HepG2 (cell line): ENCODE measurements at regions not wholly inside any gene's neighbourhood (a gene's known extent, or its start where the extent isn't known, plus 50 kb on each side); places are given as distances from the start of the nearest gene placed in this dataset.
"Not testable (repeated sequence)": the region's sequence is repeated elsewhere in the genome, so short reads cannot be mapped to it uniquely, and the experiment has no call there.

Experiments
- ATAC-seq: fragments of 200-7000 bp; cut with Tn5 transposase; 3 replicates; pipeline ENCODE4 v1.9.1; 2020; ENCODE audit warnings: mild to moderate bottlenecking, moderate library complexity
- BruUV-seq: library from RNA; stranded (reverse); fragments of 400-500 nt; replicated peaks from 2 replicates; lab custom pipeline; 2021; lab: Mats Ljungman, UMichigan
- CTCF ChIA-PET: fragments of 300-600 bp; formaldehyde crosslinking; extraction: SDS; loops from one replicate; lab custom pipeline; 2021; ENCODE audit warnings: low total read pairs, inconsistent platforms, low intra/inter-chr PET ratio; lab: Yijun Ruan, JAX
- POLR2A ChIA-PET: fragments of 350-600 bp; sonication (Branson Sonifier 250); formaldehyde crosslinking; loops from one replicate; lab custom pipeline; 2020; ENCODE audit warnings: antibody characterized with exemption, inconsistent platforms; lab: Yijun Ruan, JAX
- DNase-seq: peaks from one replicate; pipeline ENCODE4 v3.0.0-alpha.2; 2015; ENCODE audit warnings: low spot score
- FAIRE-seq: peaks from 3 replicates; lab custom pipeline; 2011; peaks lifted over from hg19 to GRCh38; lab: Jason Lieb, UNC
- H2AFZ ChIP-seq: one replicate; pipeline ENCODE4 v1.6.1; 2011; ENCODE audit warnings: low read length, inconsistent platforms
- H3K27ac ChIP-seq: fragments of 300-600 bp; 3 replicates; pipeline ENCODE4 v1.8.0; 2011; ENCODE audit warnings: mixed run types, mild to moderate bottlenecking, mixed read lengths, low read length, inconsistent platforms; ENCODE audit not compliant: insufficient read depth; ENCODE audit errors: extremely low read length
- H3K27me3 ChIP-seq, 2 experiments: fragments of 200-600 bp in 1 of 2; 2 replicates in 1 of 2; 3 replicates in 1 of 2; pipeline versions ENCODE4 v1.6.0 to v1.8.0; 2011; ENCODE audit warnings: low read length in 2 of 2, mild to moderate bottlenecking in 2 of 2, moderate library complexity in 2 of 2, inconsistent platforms in 1 of 2; ENCODE audit not compliant: insufficient read depth in 2 of 2, control insufficient read depth in 1 of 2
- H3K36me3 ChIP-seq, 2 experiments: fragments of 200-600 bp in 1 of 2; replicated peaks in 1 of 2; 2 replicates in 1 of 2; 3 replicates in 1 of 2; pipeline versions ENCODE4 v1.5.1 to v1.8.0; 2011; ENCODE audit warnings: low read length in 2 of 2, inconsistent platforms in 1 of 2; ENCODE audit not compliant: insufficient read depth in 2 of 2, control insufficient read depth in 1 of 2
- H3K4me1 ChIP-seq: 2 replicates; pipeline ENCODE4 v1.5.1; 2012; ENCODE audit warnings: low read length, inconsistent platforms; ENCODE audit not compliant: insufficient read depth
- H3K4me2 ChIP-seq: 2 replicates; pipeline ENCODE4 v1.6.0; 2011; ENCODE audit warnings: low read depth, low read length, inconsistent platforms
- H3K4me3 ChIP-seq, 3 experiments: fragments of 200-600 bp in 1 of 3; sonication (generic), shearing (Covaris generic) in 1 of 3; replicated peaks in 1 of 3; 2 replicates each; pipeline ENCODE4 v1.5.1; 2011 to 2016; ENCODE audit warnings: low read length in 3 of 3, inconsistent platforms in 2 of 3, low read depth in 2 of 3, mild to moderate bottlenecking in 2 of 3, control low read depth in 1 of 3, mixed read lengths in 1 of 3; ENCODE audit not compliant: insufficient read depth in 1 of 3
- H3K79me2 ChIP-seq: one replicate; pipeline ENCODE4 v1.6.1; 2011; ENCODE audit warnings: low read length, inconsistent platforms; ENCODE audit not compliant: insufficient read depth
- H3K9ac ChIP-seq: 2 replicates; pipeline ENCODE4 v1.6.0; 2011; ENCODE audit warnings: mild to moderate bottlenecking, low read depth, low read length, inconsistent platforms; ENCODE audit not compliant: insufficient read depth
- H3K9me3 ChIP-seq: 2 replicates; pipeline ENCODE4 v1.5.1; 2012; ENCODE audit warnings: mild to moderate bottlenecking, low read length
- H4K20me1 ChIP-seq: 2 replicates; pipeline ENCODE4 v1.6.0; 2011; ENCODE audit warnings: inconsistent platforms, mild to moderate bottlenecking, low read length, moderate library complexity; ENCODE audit not compliant: insufficient read depth
- ASH2L ChIP-seq: fragments of 300-600, 200-600 bp; sonication (generic); IDR thresholded peaks from 2 replicates; pipeline ENCODE4 v1.7.0; 2017; ENCODE audit warnings: low read depth, mild to moderate bottlenecking, moderate library complexity, mixed read lengths, low read length; ENCODE audit not compliant: insufficient read length
- BRF2 ChIP-seq: sonication (generic); formaldehyde crosslinking; IDR thresholded peaks from 2 replicates; pipeline ENCODE4 v1.8.1; 2022; ENCODE audit warnings: mild to moderate bottlenecking, missing genetic modification reagents
- CC2D1A ChIP-seq: sonication (generic); formaldehyde crosslinking; IDR thresholded peaks from 2 replicates; pipeline ENCODE4 v1.8.1; 2023; ENCODE audit warnings: mild to moderate bottlenecking, missing genetic modification reagents
- HIVEP1 ChIP-seq: sonication (generic); formaldehyde crosslinking; IDR thresholded peaks from 2 replicates; pipeline ENCODE4 v1.4.0; 2020; ENCODE audit warnings: mild to moderate bottlenecking, missing genetic modification reagents
- HNRNPH1 ChIP-seq: fragments of 200-400 bp; formaldehyde crosslinking; optimal IDR thresholded peaks from 2 replicates; pipeline ENCODE3; 2017; ENCODE audit warnings: mild to moderate bottlenecking, low read depth, low read length
- NR1H2 ChIP-seq: sonication (generic); formaldehyde crosslinking; IDR thresholded peaks from 2 replicates; pipeline ENCODE4 v1.8.1; 2022; ENCODE audit warnings: low read depth, missing genetic modification reagents, borderline replicate concordance
- SALL1 ChIP-seq: sonication (generic); formaldehyde crosslinking; IDR thresholded peaks from 2 replicates; pipeline ENCODE4 v1.8.0; 2022; ENCODE audit warnings: mild to moderate bottlenecking, missing genetic modification reagents
- SMAD3 ChIP-seq: sonication (generic); formaldehyde crosslinking; IDR thresholded peaks from 2 replicates; pipeline ENCODE4 v1.4.0; 2020; ENCODE audit warnings: missing genetic modification reagents
- ZNF24 ChIP-seq: fragments of 450-650 bp; IDR thresholded peaks from 2 replicates; pipeline ENCODE4 v1.6.1; 2017; ENCODE audit warnings: antibody characterized with exemption, mild to moderate bottlenecking
- ZNF83 ChIP-seq: sonication (generic); formaldehyde crosslinking; IDR thresholded peaks from 2 replicates; pipeline ENCODE4 v1.4.0; 2020; ENCODE audit warnings: missing genetic modification reagents, mild to moderate bottlenecking, borderline replicate concordance
- WGBS: methylation state at CpG from one replicate; pipeline ENCODE4 v1.1.6; 2017; ENCODE audit warnings: low lambda C conversion rate; 5-methylcytosine and 5-hydroxymethylcytosine counted together
- in situ Hi-C: cut with HindIII; loops from 2 replicates; pipeline ENCODE4 v1.10.0; 2017; ENCODE audit warnings: low pct_unique_long_range_greater_than_20kb; ENCODE audit not compliant: extremely low pct_ligation_motif_present
- intact Hi-C: fragments of 100-400 bp; cut with micrococcal nuclease; formaldehyde crosslinking; loops from one replicate; pipeline ENCODE4 v1.10.0; 2022; ENCODE audit not compliant: unreplicated experiment
- TF ChIP-seq, protein P1 (sequence below): sonication (generic); formaldehyde crosslinking; IDR thresholded peaks from 2 replicates; pipeline ENCODE4 v1.5.0; 2020; ENCODE audit warnings: mild to moderate bottlenecking, low read depth, missing genetic modification reagents, borderline replicate concordance

GRCh38 chr7:121676168-121676567 is 196.8 kb upstream of the PTPRZ1 start:
- in situ Hi-C loops, result no loop called here
- no peak for ATAC-seq
- 34% methylated on average over 3 of the region's 3 CpGs for WGBS
- no peak overlapping the region for H3K4me2 ChIP-seq
- DNase-seq, result no peak
- ChIA-PET CTCF (no interaction called here), POLR2A (no interaction called here)
- H4K20me1 ChIP-seq, result no peaks in the 10 kb centered on the region
- H2AFZ ChIP-seq, result no peak overlapping the region
- BruUV-seq, result no TSS peak
- no peak overlapping the region for H3K4me3 ChIP-seq
- no peak overlapping the region for H3K9ac ChIP-seq
- H3K27ac ChIP-seq, result no peak overlapping the region
- H3K36me3 ChIP-seq, result no peaks in the 10 kb centered on the region
- FAIRE-seq, result no peak
- no peaks in the 10 kb centered on the region for H3K4me1 ChIP-seq
- no peaks in the 10 kb centered on the region for H3K27me3 ChIP-seq
- no peaks in the 10 kb centered on the region for H3K9me3 ChIP-seq
- no peaks in the 10 kb centered on the region for H3K79me2 ChIP-seq
- intact Hi-C loops, result no loop called here
- TF ChIP-seq BRF2 (CRISPR knock-in tag) (no peak), SALL1 (no peak), NR1H2 (no peak), HNRNPH1 (no peak), SMAD3 (CRISPR knock-in tag) (no peak), HIVEP1 (CRISPR knock-in tag) (no peak), ZNF83 (CRISPR knock-in tag) (no peak), CC2D1A (CRISPR knock-in tag) (no peak), ASH2L (no peak), ZNF24 (no peak)
- TF ChIP-seq, protein P1, sequence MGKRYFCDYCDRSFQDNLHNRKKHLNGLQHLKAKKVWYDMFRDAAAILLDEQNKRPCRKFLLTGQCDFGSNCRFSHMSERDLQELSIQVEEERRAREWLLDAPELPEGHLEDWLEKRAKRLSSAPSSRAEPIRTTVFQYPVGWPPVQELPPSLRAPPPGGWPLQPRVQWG, result no peak

- H4K20me1 ChIP-seq, CTCF ChIA-PET, H3K27me3 ChIP-seq, H2AFZ ChIP-seq, BruUV-seq, in situ Hi-C loops, ATAC-seq, H3K79me2 ChIP-seq, H3K4me2 ChIP-seq, H3K9ac ChIP-seq, H3K9me3 ChIP-seq, FAIRE-seq, H3K27ac ChIP-seq, H3K36me3 ChIP-seq, intact Hi-C loops, H3K4me1 ChIP-seq, DNase-seq, POLR2A ChIA-PET, H3K4me3 ChIP-seq: not testable (repeated sequence)
- 0% methylated on average over 2 of the region's 2 CpGs for WGBS
These were observed 198.5 kb upstream of the PTPRZ1 start for GRCh38 chr7:121674455-121674854.
